GM19324 (cell line): ENCODE measurements at regions not wholly inside any gene's neighbourhood (a gene's known extent, or its start where the extent isn't known, plus 50 kb on each side); places are given as distances from the start of the nearest gene placed in this dataset.

Experiments used
- ATAC-seq: cut with Tn5 transposase; IDR thresholded peaks from one replicate; pipeline ENCODE4 v1.9.1; 2021; ENCODE audit warnings: mild to moderate bottlenecking, moderate library complexity; ENCODE audit not compliant: unreplicated experiment, low FRiP score

DNA sequence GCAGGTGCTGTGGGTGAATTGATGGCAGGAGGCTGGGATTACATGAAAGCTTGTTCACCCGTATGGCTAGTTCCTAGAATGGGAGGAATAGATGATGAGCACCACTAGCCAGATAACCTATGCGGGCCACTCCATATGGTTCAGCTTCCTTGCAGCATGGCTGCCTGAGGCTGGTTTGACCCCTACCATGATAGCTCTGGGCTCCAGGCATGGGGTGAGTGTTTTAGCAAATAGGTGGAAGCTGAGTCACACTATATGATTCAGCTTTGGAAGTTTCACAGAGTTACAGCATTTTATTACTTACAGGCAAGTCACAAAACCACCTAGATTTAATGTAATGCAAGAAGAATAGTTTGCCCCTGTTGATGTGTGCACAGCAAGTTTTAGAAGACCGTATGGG lies 603.2 kb downstream of the STIM2 start:
- no peak for ATAC-seq

- ATAC-seq = no peak
These were observed 606.7 kb downstream of the STIM2 start for GRCh38 chr4:27467351-27467750.

GRCh38 chr4:27472364-27472763 lies 611.7 kb downstream of the STIM2 start:
- no peak for ATAC-seq

GRCh38 chr4:27474691-27475090 lies 614.0 kb downstream of the STIM2 start:
- ATAC-seq = no peak

DNA sequence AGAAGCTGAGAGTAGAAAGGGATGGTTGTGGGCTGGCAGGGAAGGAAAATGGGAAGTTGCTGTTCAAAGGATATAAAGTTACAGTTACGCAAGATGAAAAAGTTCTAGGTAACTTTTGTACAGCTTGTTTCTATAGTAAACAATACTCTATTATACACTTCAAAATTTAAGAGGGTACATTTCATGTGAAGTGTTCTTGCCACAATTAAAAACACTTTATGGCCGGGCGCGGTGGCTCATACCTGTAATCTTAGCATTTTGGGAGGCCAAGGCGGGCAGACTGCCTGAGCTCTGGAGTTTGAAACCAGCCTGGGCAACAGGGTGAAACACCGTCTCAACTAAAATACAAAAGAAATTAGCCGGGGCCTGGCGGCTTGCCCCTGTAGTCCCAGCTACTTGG lies 623.6 kb downstream of the STIM2 start:
- no peak for ATAC-seq

- ATAC-seq = no peak
These were observed 629.7 kb downstream of the STIM2 start for GRCh38 chr4:27490315-27490714.

DNA sequence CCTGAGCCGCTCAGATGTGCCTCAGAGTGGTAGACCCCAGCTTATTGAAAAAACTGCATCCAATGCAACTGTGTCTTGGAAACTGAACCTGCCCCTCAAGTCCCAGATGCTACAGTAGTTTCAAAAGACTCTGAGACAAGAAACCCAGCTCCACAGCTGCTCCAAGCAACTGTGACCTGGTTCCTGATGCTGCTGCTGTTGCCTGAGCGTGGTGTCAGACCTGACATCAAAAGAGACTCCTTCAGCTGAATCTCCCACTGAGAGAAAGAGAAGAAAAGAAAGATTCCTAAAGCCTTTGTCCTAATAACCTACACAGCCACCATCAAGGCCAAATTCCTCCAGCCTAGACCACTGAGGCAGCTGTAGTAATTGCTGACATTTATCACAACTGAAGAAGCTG lies 630.1 kb downstream of the STIM2 start:
- ATAC-seq = no peak

DNA sequence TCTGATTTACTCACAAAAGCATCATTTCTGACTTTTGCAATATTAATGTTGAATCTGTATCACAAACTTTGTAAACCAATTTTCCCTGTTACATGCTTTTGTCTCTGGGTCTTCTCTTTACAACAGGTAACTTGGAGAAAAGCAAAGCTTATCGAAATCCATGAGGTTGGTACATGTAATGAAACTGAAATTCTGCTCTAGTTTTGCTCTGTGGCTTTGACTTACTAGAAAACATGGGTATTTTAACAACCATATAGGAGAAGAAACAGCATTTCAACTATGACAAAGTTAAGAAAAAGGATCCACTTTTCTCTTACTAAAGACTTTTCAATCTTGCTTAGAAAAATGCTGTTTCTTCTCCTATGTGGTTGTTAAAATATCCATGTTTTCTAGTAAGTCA lies 645.8 kb downstream of the STIM2 start:
- no peak for ATAC-seq

- ATAC-seq = no peak
These were observed 654.1 kb downstream of the STIM2 start for GRCh38 chr4:27514711-27515110.

GRCh38 chr4:27515140-27515539 lies 654.5 kb downstream of the STIM2 start:
- no peak for ATAC-seq

- ATAC-seq = no peak
These were observed 658.2 kb downstream of the STIM2 start for GRCh38 chr4:27518876-27519275.

DNA sequence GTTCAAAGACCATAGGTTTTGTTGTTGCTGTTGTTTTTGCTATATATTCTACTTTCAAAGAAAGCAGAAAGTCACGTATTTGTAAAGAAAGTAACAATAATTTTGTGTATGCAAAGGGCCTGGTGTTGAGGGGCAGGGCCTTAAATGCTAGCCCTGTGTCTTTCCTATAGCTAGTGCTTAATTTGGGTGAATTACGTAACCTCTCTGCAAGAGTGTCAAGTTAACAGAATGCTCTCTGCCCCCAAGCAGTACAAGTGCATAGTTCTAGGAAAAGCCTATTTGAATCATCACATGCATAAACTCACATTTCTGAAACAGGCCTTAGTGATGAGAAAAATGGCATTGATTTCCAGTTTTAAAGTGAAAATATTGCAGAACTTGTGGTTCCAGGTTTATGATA lies 663.6 kb downstream of the STIM2 start:
- no peak for ATAC-seq

DNA sequence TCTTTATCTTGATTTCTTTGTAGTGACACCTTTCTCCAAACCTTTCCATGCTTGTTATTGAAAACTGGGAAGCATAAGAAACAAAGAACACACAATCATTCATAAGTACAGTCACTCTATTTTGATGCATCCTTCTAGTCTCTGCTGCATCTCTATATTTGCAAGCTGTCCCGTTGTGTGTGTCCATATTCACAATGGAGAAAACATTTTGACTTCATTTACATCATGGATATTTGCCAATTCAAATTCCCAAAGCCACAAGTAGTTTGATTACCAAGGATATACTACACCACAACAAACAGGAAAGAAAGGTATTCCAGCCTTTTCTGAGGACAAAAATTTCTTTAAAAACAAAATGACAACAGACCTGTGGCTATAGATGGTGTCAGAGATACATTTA lies 673.8 kb downstream of the STIM2 start:
- no peak for ATAC-seq

GRCh38 chr4:27568236-27568951 lies 707.8 kb downstream of the STIM2 start:
- no peak for ATAC-seq

DNA sequence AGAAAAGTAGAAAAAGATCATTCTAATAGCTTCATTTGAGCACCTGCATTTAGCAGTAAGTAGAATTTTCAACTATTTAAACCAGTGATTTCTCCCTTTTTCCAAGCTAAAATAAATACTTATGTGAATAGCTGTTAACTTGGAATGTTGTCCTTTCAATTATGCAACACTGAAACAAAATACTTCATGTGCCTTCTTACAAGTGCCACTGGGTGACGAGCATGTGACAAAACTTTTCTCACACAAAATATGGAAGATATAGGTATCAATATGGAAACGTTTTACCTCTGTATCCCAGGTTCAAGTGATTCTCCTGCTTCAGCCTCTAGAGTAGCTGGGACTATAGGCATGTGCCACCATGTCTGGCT lies 708.3 kb downstream of the STIM2 start:
- no peak for ATAC-seq

- ATAC-seq = no peak
These were observed 714.1 kb downstream of the STIM2 start for GRCh38 chr4:27574743-27575142.

DNA sequence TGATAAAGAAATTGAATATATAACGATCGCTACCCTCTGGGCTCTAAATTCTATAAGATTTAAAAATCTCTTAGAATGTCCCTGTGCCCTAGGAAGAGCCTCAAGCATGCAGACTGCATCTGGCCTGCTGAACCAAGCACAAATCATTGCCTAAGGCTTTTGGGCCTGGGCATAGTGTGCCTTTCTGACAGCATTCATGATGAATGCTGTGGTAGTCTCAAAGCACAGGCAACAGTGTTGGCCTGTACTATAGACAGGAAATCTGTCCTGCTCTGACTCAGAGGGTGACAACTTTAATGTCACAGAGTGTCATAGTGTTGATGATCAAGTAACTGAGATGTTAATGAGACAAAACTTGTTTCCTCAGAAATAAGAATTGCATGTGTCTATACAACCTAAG lies 717.3 kb downstream of the STIM2 start:
- ATAC-seq = no peak

GRCh38 chr4:27592738-27593137 lies 732.1 kb downstream of the STIM2 start:
- ATAC-seq = no peak

GRCh38 chr4:27594922-27595321 lies 734.3 kb downstream of the STIM2 start:
- no peak for ATAC-seq

- no peak for ATAC-seq
These were observed 735.1 kb downstream of the STIM2 start for GRCh38 chr4:27595571-27596360.

DNA sequence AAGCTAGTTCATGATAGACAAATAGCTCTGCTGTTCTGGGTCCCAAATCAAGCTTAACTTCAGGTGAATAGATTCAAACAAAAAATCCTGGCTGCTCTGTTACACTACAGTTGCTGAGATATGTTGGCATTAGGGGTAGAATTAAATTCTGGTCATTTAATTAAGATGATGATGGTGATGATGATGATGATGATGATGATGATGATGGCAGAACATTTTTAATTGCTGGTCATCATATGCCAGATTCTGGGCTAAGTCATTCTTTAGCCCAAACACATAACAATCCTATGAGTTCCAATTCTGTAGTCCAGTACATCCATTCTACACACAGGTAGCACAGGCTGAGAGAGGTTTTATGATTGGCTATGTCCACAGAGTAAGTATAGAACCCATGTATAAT lies 741.5 kb downstream of the STIM2 start:
- ATAC-seq = no peak

GRCh38 chr4:27604692-27605091 lies 744.1 kb downstream of the STIM2 start:
- no peak for ATAC-seq
